Kidney (tissue), 13 donors: ENCODE measurements at regions not wholly inside any gene's neighbourhood (a gene's known extent, or its start where the extent isn't known, plus 50 kb on each side); places are given as distances from the start of the nearest gene placed in this dataset.
A peak's percentile ranks its signal among the peaks of the same experiment; 100 is the strongest.

ENCODE experiments used
- DNase-seq, 5 donors: peaks; one replicate each; pipeline ENCODE4 v3.0.0-alpha.2; 2013 to 2020
- FAIRE-seq: peaks from 2 replicates; lab custom pipeline; 2012; peaks lifted over from hg19 to GRCh38; lab: Jason Lieb, UNC
- H3K27ac ChIP-seq, 2 donors: one replicate each; pipeline ENCODE4 v1.7.0; 2013; ENCODE audit warnings: low read depth in 2 of 2, low read length in 2 of 2, inconsistent platforms in 1 of 2
- H3K27me3 ChIP-seq: one replicate; pipeline ENCODE4 v1.7.1; 2013; ENCODE audit warnings: low read length, inconsistent platforms; ENCODE audit not compliant: control insufficient read depth, insufficient read depth
- H3K36me3 ChIP-seq, 3 donors: one replicate each; pipeline versions ENCODE4 v1.7.0 to v1.7.1; 2013; ENCODE audit warnings: low read length in 3 of 3, control low read depth in 1 of 3, inconsistent platforms in 1 of 3; ENCODE audit not compliant: insufficient read depth in 3 of 3, control insufficient read depth in 2 of 3
- H3K4me1 ChIP-seq, 3 donors: one replicate each; pipeline versions ENCODE4 v1.7.0 to v1.7.1; 2013; ENCODE audit warnings: low read length in 3 of 3, inconsistent platforms in 1 of 3, low read depth in 1 of 3; ENCODE audit not compliant: control insufficient read depth in 2 of 3, insufficient read depth in 2 of 3
- H3K4me3 ChIP-seq, 3 donors: one replicate each; pipeline versions ENCODE4 v1.7.0 to v1.8.1; 2013; ENCODE audit warnings: low read length in 3 of 3, control low read depth in 1 of 3, inconsistent platforms in 1 of 3
- H3K9ac ChIP-seq, 3 donors: one replicate each; pipeline versions ENCODE4 v1.7.0 to v1.7.1; 2013; ENCODE audit warnings: low read length in 3 of 3, control low read depth in 1 of 3, inconsistent platforms in 1 of 3
- H3K9me3 ChIP-seq, 3 donors: one replicate each; pipeline versions ENCODE4 v1.7.0 to v1.7.1; 2013; ENCODE audit warnings: low read length in 3 of 3, control low read depth in 1 of 3, inconsistent platforms in 1 of 3; ENCODE audit not compliant: control insufficient read depth in 2 of 3, insufficient read depth in 1 of 3
- CTCF ChIP-seq: IDR thresholded peaks from 3 replicates; pipeline ENCODE4 v1.5.1; 2012; ENCODE audit warnings: mild to moderate bottlenecking, moderate library complexity, borderline replicate concordance; ENCODE audit not compliant: insufficient read depth; ENCODE audit errors: extremely low read depth
- intact Hi-C: fragments of 100-400 bp; cut with DNase I; formaldehyde crosslinking; loops from one replicate; pipeline ENCODE4 v1.11.1; 2022
- donor health status: control.
- donor health status: control.
- donor health status: control.
- donor health status: control.
- donor health status: control.
- donor health status: DM: yes; HTN: yes; CAD: no.
- donor health status: Normal renal cell carcinoma (clear cell type).

GRCh38 chr2:221908518-221908917 is 336.4 kb upstream of the EPHA4 start:
- Histone ChIP-seq H3K27me3 (no peaks in the 10 kb centered on the region), H3K4me1 (no peaks in the 10 kb centered on the region), H3K4me3 (no peak overlapping the region), H3K9ac (no peak overlapping the region), H3K36me3 (no peaks in the 10 kb centered on the region), H3K27ac (no peak overlapping the region), H3K9me3 (no peaks in the 10 kb centered on the region)
- no peak for DNase-seq
- intact Hi-C loops = no loop called here
- no peak for TF ChIP-seq CTCF
- FAIRE-seq = no peak

- DNase-seq = no peak
- no peak overlapping the region for H3K9ac ChIP-seq
- H3K9me3 ChIP-seq = no peaks in the 10 kb centered on the region
- H3K4me1 ChIP-seq = no peaks in the 10 kb centered on the region
- no peak for TF ChIP-seq CTCF
- H3K4me3 ChIP-seq = no peak overlapping the region
- H3K27me3 ChIP-seq = no peaks in the 10 kb centered on the region
- no peak for FAIRE-seq
- no peaks in the 10 kb centered on the region for H3K36me3 ChIP-seq
- intact Hi-C loops = no loop called here
- no peak overlapping the region for H3K27ac ChIP-seq
Observed at GRCh38 chr2:221897718-221898117, 325.6 kb upstream of the EPHA4 start.

GRCh38 chr2:221896505-221897151 is 324.5 kb upstream of the EPHA4 start:
- DNase-seq (peak in 3 of 5 donors; percentile 7 to 58 (median 47)), FAIRE-seq (no peak)
- no peaks in the 10 kb centered on the region for H3K9me3 ChIP-seq
- TF ChIP-seq CTCF = no peak
- H3K4me1 ChIP-seq = no peaks in the 10 kb centered on the region
- H3K4me3 ChIP-seq = peak overlapping the region in 1 of 3 donors; percentile 0
- H3K27me3 ChIP-seq = no peaks in the 10 kb centered on the region
- intact Hi-C loops = no loop called here
- H3K36me3 ChIP-seq = no peaks in the 10 kb centered on the region
- no peak overlapping the region for H3K27ac ChIP-seq
- H3K9ac ChIP-seq = no peak overlapping the region
